Left lung (tissue), 4 donors: ENCODE measurements at regions not wholly inside any gene's neighbourhood (a gene's known extent, or its start where the extent isn't known, plus 50 kb on each side); places are given as distances from the start of the nearest gene placed in this dataset.
A peak's percentile ranks its signal among the peaks of the same experiment; 100 is the strongest.

Experiments
- ATAC-seq: fragments of 200-7000 bp; cut with Tn5 transposase; one replicate; pipeline ENCODE4 v1.9.1; 2020; ENCODE audit warnings: moderate library complexity
- DNase-seq, 4 donors: peaks; one replicate each; pipeline ENCODE4 v3.0.0-alpha.2; 2013 to 2020
- H3K27ac ChIP-seq, 2 donors: fragments of 200-600 bp; sonication (generic) in 1 of 2; one replicate each; pipeline versions ENCODE4 v1.5.0 to v1.8.0; 2020 to 2021
- H3K27me3 ChIP-seq, 2 donors: fragments of 200-600 bp; sonication (generic) in 1 of 2; one replicate each; pipeline versions ENCODE4 v1.5.0 to v1.8.0; 2020 to 2021
- H3K36me3 ChIP-seq, 2 donors: fragments of 200-600 bp; sonication (generic) in 1 of 2; one replicate each; pipeline versions ENCODE4 v1.5.0 to v1.8.0; 2020 to 2021
- H3K4me1 ChIP-seq, 2 donors: fragments of 200-600 bp; one replicate each; pipeline ENCODE4 v1.8.0; 2021
- H3K4me3 ChIP-seq, 2 donors: fragments of 200-600 bp; sonication (generic) in 1 of 2; one replicate each; pipeline versions ENCODE4 v1.5.0 to v1.8.0; 2020 to 2021; ENCODE audit warnings: mild to moderate bottlenecking in 1 of 2
- H3K9me3 ChIP-seq, 2 donors: fragments of 200-600 bp; sonication (generic) in 1 of 2; one replicate each; pipeline versions ENCODE4 v1.5.0 to v1.8.0; 2020 to 2021
- CTCF ChIP-seq, 2 donors: fragments of 200-600 bp; sonication (generic) in 1 of 2; IDR thresholded peaks; one replicate each; pipeline versions ENCODE4 v1.5.0 to v1.8.0; 2021; ENCODE audit warnings: antibody characterized with exemption in 2 of 2
- intact Hi-C, 2 donors: fragments of 100-400 bp; cut with DNase I; formaldehyde crosslinking; loops; one replicate each; pipeline versions ENCODE4 v1.11.2 to v1.14.2; 2022
- donor health status: DM: no; HTN: yes; CAD: no.
- donor health status: DM: no; HTN: no; CAD: no.

- intact Hi-C loops = no loop called here
- no peak overlapping the region for H3K27ac ChIP-seq
- H3K9me3 ChIP-seq = peaks cover 0 to 8% of the 10 kb centered on the region in 2 donors
- no peak for ATAC-seq
- H3K4me1 ChIP-seq = peaks cover 0 to 11% of the 10 kb centered on the region in 2 donors
- H3K4me3 ChIP-seq = no peak overlapping the region
- DNase-seq = no peak
- no peak for TF ChIP-seq CTCF (IDR thresholded peaks at IDR 0.05)
- no peaks in the 10 kb centered on the region for H3K27me3 ChIP-seq
- no peaks in the 10 kb centered on the region for H3K36me3 ChIP-seq
Observed at GRCh38 chr4:105025263-105026017, 121.2 kb upstream of the TET2 start.

GRCh38 chr4:105036991-105037390 lies 109.7 kb upstream of the TET2 start:
- Histone ChIP-seq H3K27me3 (no peaks in the 10 kb centered on the region), H3K4me3 (no peak overlapping the region), H3K9me3 (peaks cover 0 to 8% of the 10 kb centered on the region in 2 donors), H3K36me3 (no peaks in the 10 kb centered on the region), H3K4me1 (no peaks in the 10 kb centered on the region), H3K27ac (no peak overlapping the region)
- DNase-seq = no peak
- TF ChIP-seq CTCF (IDR thresholded peaks at IDR 0.05) = no peak
- intact Hi-C loops = no loop called here
- no peak for ATAC-seq

- Histone ChIP-seq H3K9me3 (peaks cover 0 to 30% of the 10 kb centered on the region in 2 donors), H3K4me1 (no peaks in the 10 kb centered on the region), H3K27me3 (no peaks in the 10 kb centered on the region), H3K36me3 (no peaks in the 10 kb centered on the region), H3K4me3 (no peak overlapping the region), H3K27ac (no peak overlapping the region)
- no peak for DNase-seq
- intact Hi-C loops = no loop called here
- no peak for TF ChIP-seq CTCF (IDR thresholded peaks at IDR 0.05)
- no peak for ATAC-seq
Observed at GRCh38 chr4:105042451-105042850, 104.2 kb upstream of the TET2 start.

GRCh38 chr4:105050896-105051295 lies 95.8 kb upstream of the TET2 start:
- no peak overlapping the region for H3K4me3 ChIP-seq
- no peaks in the 10 kb centered on the region for H3K4me1 ChIP-seq
- intact Hi-C loops = no loop called here
- ATAC-seq (no peak), DNase-seq (no peak)
- no peak for TF ChIP-seq CTCF (IDR thresholded peaks at IDR 0.05)
- H3K27ac ChIP-seq = no peak overlapping the region
- H3K36me3 ChIP-seq = no peaks in the 10 kb centered on the region
- peaks cover 0 to 13% of the 10 kb centered on the region in 2 donors for H3K9me3 ChIP-seq
- no peaks in the 10 kb centered on the region for H3K27me3 ChIP-seq

GRCh38 chr4:105057370-105058105 lies 89.1 kb upstream of the TET2 start:
- peaks cover 0 to 6% of the 10 kb centered on the region in 2 donors for H3K9me3 ChIP-seq
- peak overlapping the region in 1 of 2 donors; percentile 92 for H3K27ac ChIP-seq
- H3K4me1 ChIP-seq = peaks cover 0 to 58% of the 10 kb centered on the region in 2 donors
- H3K27me3 ChIP-seq = no peaks in the 10 kb centered on the region
- TF ChIP-seq CTCF (IDR thresholded peaks at IDR 0.05) = no peak
- ATAC-seq (peak; percentile 34), DNase-seq (no peak)
- H3K36me3 ChIP-seq = no peaks in the 10 kb centered on the region
- intact Hi-C loops = no loop called here
- H3K4me3 ChIP-seq = no peak overlapping the region
